CD4-positive, alpha-beta T cell treated with Interleukin-1 beta for 1 hour (primary cell): ENCODE measurements at regions not wholly inside any gene's neighbourhood (a gene's known extent, or its start where the extent isn't known, plus 50 kb on each side); places are given as distances from the start of the nearest gene placed in this dataset.

Source experiments
- DNase-seq, 2 donors: peaks; one replicate each; pipeline ENCODE4 v3.0.0-alpha.2; 2020 to 2022

GRCh38 chr2:104787298-104788065, 66.4 kb upstream of the POU3F3 start:
- DNase-seq, result no peak

DNA sequence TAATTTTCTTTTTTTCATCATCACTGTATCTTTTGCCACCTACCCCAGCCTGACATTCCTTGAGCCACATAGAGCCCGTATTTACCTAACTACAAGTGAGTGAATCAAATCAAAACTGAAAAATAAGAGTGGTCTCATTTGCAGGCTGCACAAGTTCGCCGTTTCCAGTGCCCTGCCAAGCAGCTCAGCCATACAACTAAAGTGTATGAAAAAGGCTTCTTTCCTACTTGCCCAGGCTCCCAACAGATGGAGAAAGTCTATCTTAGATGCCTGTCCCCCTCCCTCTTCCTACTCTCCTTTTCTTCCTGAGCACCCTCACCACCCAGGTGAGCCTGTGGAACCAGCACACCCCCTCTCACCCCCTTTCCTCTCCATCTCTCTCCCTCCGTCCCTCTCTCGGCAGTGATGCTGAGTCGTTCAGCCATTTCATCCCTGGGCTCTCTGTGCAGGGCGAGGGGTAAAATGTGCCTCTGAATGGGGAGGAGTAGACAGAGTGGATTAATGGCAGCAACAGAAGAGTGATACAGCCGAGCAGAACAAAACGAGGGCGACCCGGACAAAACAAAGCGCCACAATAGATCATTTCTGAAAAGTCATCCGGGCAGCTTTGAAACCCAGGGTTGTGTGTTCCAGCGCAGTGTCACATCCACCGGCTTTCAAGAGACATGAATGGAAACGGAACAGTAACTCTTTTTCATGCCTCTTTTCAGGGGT, 65.0 kb upstream of the POU3F3 start:
- DNase-seq, result no peak

GRCh38 chr2:104790100-104790811, 63.7 kb upstream of the POU3F3 start:
- no peak for DNase-seq

GRCh38 chr2:104790901-104791495, 62.9 kb upstream of the POU3F3 start:
- DNase-seq, result no peak

DNA sequence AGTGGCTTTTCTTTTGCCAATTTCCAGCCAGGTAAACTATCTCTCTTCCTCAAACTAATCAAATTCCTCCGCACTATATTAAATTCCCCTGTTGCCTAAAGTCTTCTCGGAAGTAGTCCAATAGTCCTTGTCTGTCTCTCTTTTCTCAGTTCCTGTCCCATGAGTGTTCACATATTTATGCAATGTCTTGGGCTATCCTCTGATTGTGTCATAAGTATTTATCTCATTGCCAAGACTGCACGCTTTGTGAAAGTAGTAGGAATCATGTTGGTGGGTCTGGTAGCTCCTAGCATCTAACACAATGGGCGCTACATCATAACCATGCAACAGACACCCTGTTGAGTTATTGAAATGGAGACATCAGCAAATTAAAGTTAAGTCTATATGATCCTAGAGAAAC, 59.9 kb upstream of the POU3F3 start:
- no peak for DNase-seq

DNA sequence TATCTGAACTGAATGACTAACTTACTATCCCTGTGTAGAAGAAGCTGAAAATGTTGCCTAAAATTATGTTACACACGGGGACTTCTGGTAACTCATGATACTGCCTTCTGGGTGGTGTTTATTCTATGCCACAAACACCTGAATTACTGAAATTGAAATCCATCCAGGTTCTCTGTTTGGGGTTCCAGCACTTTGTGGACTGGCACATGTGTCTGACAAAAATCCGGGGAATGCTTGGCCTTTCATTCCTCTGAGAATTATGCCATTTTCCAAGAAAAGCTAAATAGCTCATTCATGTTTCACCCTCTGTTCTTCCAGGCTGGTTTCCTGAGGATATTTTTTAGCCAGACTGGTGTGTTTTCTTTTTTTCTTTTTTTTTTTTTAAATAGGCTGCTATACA, 59.5 kb upstream of the POU3F3 start:
- DNase-seq, result no peak
